Hepatocyte (in vitro differentiated cells): ENCODE measurements at regions not wholly inside any gene's neighbourhood (a gene's known extent, or its start where the extent isn't known, plus 50 kb on each side); places are given as distances from the start of the nearest gene placed in this dataset.
A peak's percentile ranks its signal among the peaks of the same experiment; 100 is the strongest.

ENCODE experiments used
- DNase-seq: peaks from one replicate; pipeline ENCODE4 v3.0.0-alpha.2; 2016; ENCODE audit warnings: low spot score
- H2AFZ ChIP-seq: fragments of 200-600 bp; sonication (generic); 2 replicates; pipeline ENCODE4 v1.6.0; 2016; ENCODE audit warnings: antibody characterized with exemption, mild to moderate bottlenecking
- H3K27ac ChIP-seq: fragments of 200-600 bp; sonication (generic); 2 replicates; pipeline ENCODE4 v1.5.1; 2016; ENCODE audit warnings: mild to moderate bottlenecking
- H3K27me3 ChIP-seq: fragments of 200-600 bp; sonication (generic); 2 replicates; pipeline ENCODE4 v1.6.1; 2016
- H3K36me3 ChIP-seq: fragments of 200-600 bp; sonication (generic); replicated peaks from 2 replicates; pipeline ENCODE4 v1.5.1; 2016; ENCODE audit warnings: low read depth; ENCODE audit not compliant: insufficient read depth
- H3K4me1 ChIP-seq: fragments of 200-600 bp; sonication (generic); 2 replicates; pipeline ENCODE4 v1.5.1; 2016; ENCODE audit warnings: mild to moderate bottlenecking, moderate library complexity; ENCODE audit not compliant: insufficient read depth
- H3K4me2 ChIP-seq: fragments of 200-600 bp; sonication (generic); 2 replicates; pipeline ENCODE4 v1.6.0; 2016
- H3K4me3 ChIP-seq: fragments of 200-600 bp; sonication (generic); 2 replicates; pipeline ENCODE4 v1.5.1; 2016; ENCODE audit warnings: mild to moderate bottlenecking
- H3K79me2 ChIP-seq: fragments of 200-600 bp; sonication (generic); 2 replicates; pipeline ENCODE4 v1.6.0; 2017; ENCODE audit warnings: mild to moderate bottlenecking
- H3K9me2 ChIP-seq: fragments of 200-600 bp; sonication (generic); replicated peaks from 2 replicates; pipeline ENCODE4 v1.6.0; 2017; ENCODE audit warnings: mild to moderate bottlenecking; ENCODE audit not compliant: insufficient read depth
- H3K9me3 ChIP-seq: fragments of 200-600 bp; sonication (generic); 2 replicates; pipeline ENCODE4 v1.5.1; 2016; ENCODE audit warnings: low read depth, mild to moderate bottlenecking
- H4K20me1 ChIP-seq: fragments of 200-600 bp; sonication (generic); 2 replicates; pipeline ENCODE4 v1.6.0; 2016; ENCODE audit warnings: mild to moderate bottlenecking; ENCODE audit not compliant: insufficient read depth, poor library complexity, severe bottlenecking
- EZH2 ChIP-seq: fragments of 200-600 bp; sonication (generic); IDR thresholded peaks from 2 replicates; pipeline ENCODE4 v1.6.1; 2016; ENCODE audit warnings: antibody characterized with exemption, mild to moderate bottlenecking, borderline replicate concordance
- EZH2phosphoT487 ChIP-seq: fragments of 200-600 bp; sonication (generic); IDR thresholded peaks from one replicate; pipeline ENCODE4 v1.6.1; 2018; ENCODE audit warnings: antibody characterized with exemption, mild to moderate bottlenecking, low read depth, moderate library complexity; ENCODE audit not compliant: unreplicated experiment, severe bottlenecking
- WGBS: methylation state at CpG from one replicate; pipeline ENCODE4 v1.1.6; 2016; ENCODE audit warnings: low lambda C conversion rate; ENCODE audit errors: missing lambda C conversion rate; 5-methylcytosine and 5-hydroxymethylcytosine counted together
- TF ChIP-seq, protein P1 (sequence below): fragments of 200-600 bp; sonication (generic); IDR thresholded peaks from 2 replicates; pipeline ENCODE4 v1.5.1; 2016; ENCODE audit warnings: antibody characterized with exemption, mild to moderate bottlenecking; ENCODE audit not compliant: poor library complexity

DNA sequence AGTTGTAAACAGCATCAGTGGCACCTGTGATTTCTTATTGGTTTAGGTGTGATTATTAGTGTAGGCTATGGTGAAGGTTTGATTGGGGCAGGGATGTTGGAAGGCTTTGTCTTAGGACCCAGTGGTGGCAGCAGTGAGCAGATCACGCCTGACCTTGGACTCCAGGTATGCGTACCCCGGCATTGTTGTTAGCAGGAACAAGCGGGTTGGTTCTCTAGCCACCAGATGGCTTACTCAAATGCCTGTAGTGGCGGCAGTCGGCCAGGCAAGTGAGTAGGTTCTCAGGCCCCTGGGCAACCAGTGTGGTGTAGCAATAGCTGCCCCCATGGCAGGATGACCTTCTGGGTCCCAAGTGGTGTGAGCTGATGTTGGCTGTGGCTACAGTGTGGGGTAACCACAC lies 558.3 kb downstream of the KCNJ3 start:
- Histone ChIP-seq H3K4me1 (no peaks in the 10 kb centered on the region), H3K79me2 (no peaks in the 10 kb centered on the region), H3K27ac (no peak overlapping the region), H3K4me2 (no peak overlapping the region), H4K20me1 (no peaks in the 10 kb centered on the region), H3K27me3 (no peaks in the 10 kb centered on the region), H3K4me3 (no peak overlapping the region), H3K36me3 (no peaks in the 10 kb centered on the region), H3K9me2 (no peaks in the 10 kb centered on the region), H2AFZ (no peak overlapping the region), H3K9me3 (no peaks in the 10 kb centered on the region)
- DNase-seq, result no peak
- 83% methylated on average over 6 of the region's 6 CpGs for WGBS
- TF ChIP-seq, protein P1, sequence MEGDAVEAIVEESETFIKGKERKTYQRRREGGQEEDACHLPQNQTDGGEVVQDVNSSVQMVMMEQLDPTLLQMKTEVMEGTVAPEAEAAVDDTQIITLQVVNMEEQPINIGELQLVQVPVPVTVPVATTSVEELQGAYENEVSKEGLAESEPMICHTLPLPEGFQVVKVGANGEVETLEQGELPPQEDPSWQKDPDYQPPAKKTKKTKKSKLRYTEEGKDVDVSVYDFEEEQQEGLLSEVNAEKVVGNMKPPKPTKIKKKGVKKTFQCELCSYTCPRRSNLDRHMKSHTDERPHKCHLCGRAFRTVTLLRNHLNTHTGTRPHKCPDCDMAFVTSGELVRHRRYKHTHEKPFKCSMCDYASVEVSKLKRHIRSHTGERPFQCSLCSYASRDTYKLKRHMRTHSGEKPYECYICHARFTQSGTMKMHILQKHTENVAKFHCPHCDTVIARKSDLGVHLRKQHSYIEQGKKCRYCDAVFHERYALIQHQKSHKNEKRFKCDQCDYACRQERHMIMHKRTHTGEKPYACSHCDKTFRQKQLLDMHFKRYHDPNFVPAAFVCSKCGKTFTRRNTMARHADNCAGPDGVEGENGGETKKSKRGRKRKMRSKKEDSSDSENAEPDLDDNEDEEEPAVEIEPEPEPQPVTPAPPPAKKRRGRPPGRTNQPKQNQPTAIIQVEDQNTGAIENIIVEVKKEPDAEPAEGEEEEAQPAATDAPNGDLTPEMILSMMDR, result no peak
- no peak for TF ChIP-seq EZH2phosphoT487
- TF ChIP-seq EZH2, result no peak

DNA sequence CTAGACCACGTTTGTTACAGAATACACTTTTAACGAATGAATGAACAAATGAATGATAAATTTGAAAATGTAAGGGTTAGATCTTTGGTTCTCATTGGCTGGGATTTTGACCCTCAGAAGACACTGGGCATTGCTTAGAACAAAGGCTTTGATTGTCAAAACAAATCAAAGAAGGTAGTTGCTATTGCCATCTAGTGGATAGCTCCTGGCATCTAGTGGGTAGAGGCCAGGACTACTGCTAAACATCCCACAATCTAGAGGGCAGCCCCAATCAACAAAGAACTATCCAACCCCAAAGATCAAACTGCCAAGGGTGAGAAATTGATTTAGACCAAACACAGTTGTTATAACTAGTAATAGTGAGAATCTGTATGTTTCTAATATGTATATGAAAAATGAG lies 552.3 kb downstream of the KCNJ3 start:
- H3K27me3 ChIP-seq, result no peaks in the 10 kb centered on the region
- no peaks in the 10 kb centered on the region for H3K9me3 ChIP-seq
- H2AFZ ChIP-seq, result no peak overlapping the region
- TF ChIP-seq EZH2, result no peak
- TF ChIP-seq EZH2phosphoT487, result no peak
- TF ChIP-seq, protein P1, result peak; percentile 32
- H3K27ac ChIP-seq, result no peak overlapping the region
- H3K4me3 ChIP-seq, result no peak overlapping the region
- H3K79me2 ChIP-seq, result no peaks in the 10 kb centered on the region
- H3K4me1 ChIP-seq, result no peaks in the 10 kb centered on the region
- no peak for DNase-seq
- no peaks in the 10 kb centered on the region for H3K9me2 ChIP-seq
- 19% methylated on average over 2 of the region's 2 CpGs for WGBS
- no peaks in the 10 kb centered on the region for H4K20me1 ChIP-seq
- H3K36me3 ChIP-seq, result no peaks in the 10 kb centered on the region
- H3K4me2 ChIP-seq, result no peak overlapping the region

DNA sequence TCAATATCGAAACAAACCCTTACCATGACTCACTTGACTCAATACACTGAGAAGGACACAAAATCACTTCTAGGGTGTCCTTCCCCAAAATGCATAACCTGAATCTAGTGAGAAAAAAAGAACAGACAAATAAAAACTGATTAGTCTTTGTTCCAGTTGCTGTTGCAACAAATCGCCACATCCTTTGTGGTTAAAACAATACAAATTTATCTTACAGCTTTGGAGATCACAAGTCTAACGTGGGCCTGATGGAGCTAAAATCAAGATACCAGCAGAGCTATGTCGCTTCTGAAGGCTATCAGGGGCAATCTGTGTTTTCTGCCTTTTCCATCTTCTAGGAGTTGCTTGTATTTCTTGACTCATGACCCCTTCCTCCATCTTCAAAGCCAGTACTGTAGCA lies 541.7 kb downstream of the KCNJ3 start:
- DNase-seq, result no peak
- Histone ChIP-seq H3K36me3 (no peaks in the 10 kb centered on the region), H3K4me2 (no peak overlapping the region), H3K79me2 (no peaks in the 10 kb centered on the region), H3K9me3 (no peaks in the 10 kb centered on the region), H3K27ac (no peak overlapping the region), H3K4me1 (no peaks in the 10 kb centered on the region), H3K4me3 (no peak overlapping the region), H3K9me2 (no peaks in the 10 kb centered on the region), H3K27me3 (no peaks in the 10 kb centered on the region), H4K20me1 (no peaks in the 10 kb centered on the region), H2AFZ (no peak overlapping the region)
- TF ChIP-seq EZH2 (no peak), EZH2phosphoT487 (no peak)
- TF ChIP-seq, protein P1, result no peak
- 65% methylated on average over 4 of the region's 4 CpGs for WGBS

DNA sequence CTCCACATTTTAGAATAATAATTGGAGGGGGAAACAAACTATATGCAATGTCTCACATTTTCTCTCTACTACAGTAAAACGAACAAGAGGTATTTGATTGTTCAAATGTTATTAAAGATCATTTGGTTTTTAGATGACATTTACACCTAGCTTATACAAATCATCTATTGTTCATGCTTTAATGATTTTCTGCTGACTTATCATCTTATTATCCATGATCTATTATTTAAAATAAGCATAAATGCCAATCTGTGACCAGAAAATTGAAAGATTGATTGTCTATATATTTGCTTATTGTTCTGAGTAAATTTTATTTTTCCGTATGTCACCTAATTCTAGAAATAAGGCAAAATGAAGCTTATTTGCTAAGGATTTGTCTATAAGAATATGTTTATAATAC lies 537.2 kb downstream of the KCNJ3 start:
- no peaks in the 10 kb centered on the region for H3K9me3 ChIP-seq
- DNase-seq, result no peak
- no peaks in the 10 kb centered on the region for H3K4me1 ChIP-seq
- H3K9me2 ChIP-seq, result no peaks in the 10 kb centered on the region
- no peak overlapping the region for H2AFZ ChIP-seq
- no peaks in the 10 kb centered on the region for H4K20me1 ChIP-seq
- TF ChIP-seq EZH2phosphoT487 (no peak), EZH2 (no peak)
- TF ChIP-seq, protein P1, result no peak
- H3K27ac ChIP-seq, result no peak overlapping the region
- no peak overlapping the region for H3K4me2 ChIP-seq
- no peaks in the 10 kb centered on the region for H3K27me3 ChIP-seq
- WGBS, result 83% methylated on average over 2 of the region's 2 CpGs
- H3K36me3 ChIP-seq, result no peaks in the 10 kb centered on the region
- H3K79me2 ChIP-seq, result no peaks in the 10 kb centered on the region
- no peak overlapping the region for H3K4me3 ChIP-seq
